Suprapubic skin (tissue), 4 donors: ENCODE measurements at regions not wholly inside any gene's neighbourhood (a gene's known extent, or its start where the extent isn't known, plus 50 kb on each side); places are given as distances from the start of the nearest gene placed in this dataset.

Experiments
- POLR2A ChIP-seq, 2 donors: fragments of 450-650 bp; IDR thresholded peaks; one replicate each; pipeline ENCODE4 v1.6.1; 2017; ENCODE audit warnings: antibody characterized with exemption in 2 of 2, mild to moderate bottlenecking in 2 of 2, moderate library complexity in 2 of 2
- POLR2AphosphoS5 ChIP-seq, 3 donors: sonication (generic); formaldehyde crosslinking; IDR thresholded peaks; one replicate each; pipeline ENCODE4 v1.6.1; 2017; ENCODE audit warnings: antibody characterized with exemption in 3 of 3
- TF ChIP-seq, protein P1 (sequence below), 2 donors: fragments of 200-600 bp in 1 of 2; fragments of 450-650 bp in 1 of 2; sonication (generic) in 1 of 2; IDR thresholded peaks; one replicate each; pipeline ENCODE4 v1.5.1; 2016 to 2019; ENCODE audit warnings: antibody characterized with exemption in 2 of 2, mild to moderate bottlenecking in 1 of 2, moderate library complexity in 1 of 2

DNA sequence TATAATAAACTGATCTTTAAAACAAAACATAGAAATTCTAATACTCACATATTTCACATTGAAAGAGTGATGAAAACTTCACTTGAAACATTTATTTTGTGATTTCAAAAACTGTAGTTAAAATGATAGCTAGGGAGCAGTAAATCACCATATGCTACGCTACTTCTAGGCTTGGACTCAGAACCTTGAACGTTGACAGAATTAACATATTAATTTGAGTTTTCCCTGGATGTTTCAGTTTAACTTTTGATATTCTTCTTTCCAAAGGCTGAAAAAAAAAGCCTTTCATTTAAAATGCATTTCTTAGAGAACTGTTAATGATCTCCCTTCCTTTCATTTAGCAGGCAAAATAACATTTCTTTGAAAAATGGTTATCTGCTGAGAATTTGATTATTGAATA, 307.8 kb upstream of the SGCD start:
- no peak for TF ChIP-seq POLR2A (IDR thresholded peaks at IDR 0.05)
- TF ChIP-seq, protein P1, sequence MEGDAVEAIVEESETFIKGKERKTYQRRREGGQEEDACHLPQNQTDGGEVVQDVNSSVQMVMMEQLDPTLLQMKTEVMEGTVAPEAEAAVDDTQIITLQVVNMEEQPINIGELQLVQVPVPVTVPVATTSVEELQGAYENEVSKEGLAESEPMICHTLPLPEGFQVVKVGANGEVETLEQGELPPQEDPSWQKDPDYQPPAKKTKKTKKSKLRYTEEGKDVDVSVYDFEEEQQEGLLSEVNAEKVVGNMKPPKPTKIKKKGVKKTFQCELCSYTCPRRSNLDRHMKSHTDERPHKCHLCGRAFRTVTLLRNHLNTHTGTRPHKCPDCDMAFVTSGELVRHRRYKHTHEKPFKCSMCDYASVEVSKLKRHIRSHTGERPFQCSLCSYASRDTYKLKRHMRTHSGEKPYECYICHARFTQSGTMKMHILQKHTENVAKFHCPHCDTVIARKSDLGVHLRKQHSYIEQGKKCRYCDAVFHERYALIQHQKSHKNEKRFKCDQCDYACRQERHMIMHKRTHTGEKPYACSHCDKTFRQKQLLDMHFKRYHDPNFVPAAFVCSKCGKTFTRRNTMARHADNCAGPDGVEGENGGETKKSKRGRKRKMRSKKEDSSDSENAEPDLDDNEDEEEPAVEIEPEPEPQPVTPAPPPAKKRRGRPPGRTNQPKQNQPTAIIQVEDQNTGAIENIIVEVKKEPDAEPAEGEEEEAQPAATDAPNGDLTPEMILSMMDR (IDR thresholded peaks at IDR 0.05) = no peak
- TF ChIP-seq POLR2AphosphoS5 (IDR thresholded peaks at IDR 0.05) = no peak
